Heart left ventricle (tissue), 13 donors: ENCODE measurements at regions not wholly inside any gene's neighbourhood (a gene's known extent, or its start where the extent isn't known, plus 50 kb on each side); places are given as distances from the start of the nearest gene placed in this dataset.

ENCODE experiments used
- POLR2A ChIP-seq, 2 donors: fragments of 450-650 bp; IDR thresholded peaks; one replicate each; pipeline ENCODE4 v1.6.1; 2017; ENCODE audit warnings: antibody characterized with exemption in 2 of 2, mild to moderate bottlenecking in 2 of 2, moderate library complexity in 2 of 2
- TF ChIP-seq, protein P1 (sequence below), 12 donors: fragments of 200-600 bp; sonication (generic) in 4 of 12; IDR thresholded peaks; one replicate each; pipeline versions ENCODE4 v1.5.0 to v1.8.0; 2018 to 2022; ENCODE audit warnings: antibody characterized with exemption in 12 of 12, mild to moderate bottlenecking in 5 of 12
- donor health status: ischemic (EF 13 %, LVEDD 7.1; RV severe dilation, severe dysfunction).
- donor health status: DM: no; HTN: yes; CAD: no.
- donor health status: DM: no; HTN: no; CAD: no.
- donor health status: ischemic (EF 25% LVEDD 6.9; RV normal size, moderate dysfunction).
- donor health status: ischemic (EF 25% LVEDD 5.7; RV mildly dilated, moderate dysfunction).
- donor health status: ischemic (EF 35%, LVEDD 5.7; RV mildly dilated, moderate dysfunction).
- donor health status: nonischemic (EF 11% LVEDD 7.7; RV severe dilation, severe dysfunction).
- donor health status: DM: yes; HTN: yes; CAD: no.
- donor health status: PGD.
- donor health status: ischemic (EF 29% LVEDD 5.4; RV normal size, mild dysfunction).
- donor health status: nonischemic (EF 23%, LVEDD 6.1; RV moderate dilation, normal function).

DNA sequence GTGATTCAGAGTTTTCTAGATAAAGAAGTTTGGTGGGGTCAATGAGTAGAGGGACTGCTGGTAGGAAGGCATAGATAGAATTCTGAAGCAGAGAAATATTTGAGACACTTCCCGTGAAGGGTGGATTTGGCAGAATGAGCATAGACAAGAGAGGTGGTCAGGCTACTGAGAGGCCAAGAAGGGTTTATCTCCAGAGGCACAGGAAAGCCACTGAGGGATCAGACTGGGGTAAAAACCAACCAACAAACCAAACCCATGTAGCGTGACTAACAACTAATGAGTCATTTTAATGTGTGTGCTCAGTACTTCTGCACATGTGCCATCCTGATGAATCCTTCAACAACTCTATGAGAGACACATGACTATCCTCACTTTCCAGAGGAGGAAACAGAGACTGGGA lies 60.0 kb upstream of the SERP2 start:
- TF ChIP-seq, protein P1, sequence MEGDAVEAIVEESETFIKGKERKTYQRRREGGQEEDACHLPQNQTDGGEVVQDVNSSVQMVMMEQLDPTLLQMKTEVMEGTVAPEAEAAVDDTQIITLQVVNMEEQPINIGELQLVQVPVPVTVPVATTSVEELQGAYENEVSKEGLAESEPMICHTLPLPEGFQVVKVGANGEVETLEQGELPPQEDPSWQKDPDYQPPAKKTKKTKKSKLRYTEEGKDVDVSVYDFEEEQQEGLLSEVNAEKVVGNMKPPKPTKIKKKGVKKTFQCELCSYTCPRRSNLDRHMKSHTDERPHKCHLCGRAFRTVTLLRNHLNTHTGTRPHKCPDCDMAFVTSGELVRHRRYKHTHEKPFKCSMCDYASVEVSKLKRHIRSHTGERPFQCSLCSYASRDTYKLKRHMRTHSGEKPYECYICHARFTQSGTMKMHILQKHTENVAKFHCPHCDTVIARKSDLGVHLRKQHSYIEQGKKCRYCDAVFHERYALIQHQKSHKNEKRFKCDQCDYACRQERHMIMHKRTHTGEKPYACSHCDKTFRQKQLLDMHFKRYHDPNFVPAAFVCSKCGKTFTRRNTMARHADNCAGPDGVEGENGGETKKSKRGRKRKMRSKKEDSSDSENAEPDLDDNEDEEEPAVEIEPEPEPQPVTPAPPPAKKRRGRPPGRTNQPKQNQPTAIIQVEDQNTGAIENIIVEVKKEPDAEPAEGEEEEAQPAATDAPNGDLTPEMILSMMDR (IDR thresholded peaks at IDR 0.05) = no peak
- no peak for TF ChIP-seq POLR2A (IDR thresholded peaks at IDR 0.05)
